Peyer's patch (tissue), 4 donors: ENCODE measurements at regions not wholly inside any gene's neighbourhood (a gene's known extent, or its start where the extent isn't known, plus 50 kb on each side); places are given as distances from the start of the nearest gene placed in this dataset.

ENCODE experiments used
- DNase-seq, 3 donors: peaks; one replicate each; pipeline ENCODE4 v3.0.0-alpha.2; 2017 to 2019
- H3K27ac ChIP-seq, 4 donors: fragments of 200-600 bp; sonication (generic); one replicate each; pipeline ENCODE4 v1.5.1; 2016 to 2019
- H3K27me3 ChIP-seq, 2 donors: fragments of 200-600 bp; sonication (generic); one replicate each; pipeline ENCODE4 v1.5.1; 2019
- H3K36me3 ChIP-seq, 3 donors: fragments of 200-600 bp; sonication (generic); one replicate each; pipeline ENCODE4 v1.5.1; 2016 to 2019
- H3K4me1 ChIP-seq, 4 donors: fragments of 200-600 bp; sonication (generic); one replicate each; pipeline ENCODE4 v1.5.1; 2016 to 2019
- H3K4me3 ChIP-seq, 4 donors: fragments of 200-600 bp; sonication (generic); 1 replicate in 3 of 4; 2 replicates in 1 of 4; pipeline ENCODE4 v1.5.1; 2016 to 2019; ENCODE audit warnings: mild to moderate bottlenecking in 1 of 4
- H3K9me3 ChIP-seq, 4 donors: fragments of 200-600 bp; sonication (generic); one replicate each; pipeline ENCODE4 v1.5.1; 2016 to 2019; ENCODE audit warnings: mild to moderate bottlenecking in 1 of 4
- CTCF ChIP-seq, 6 experiments: fragments of 450-650 bp in 4 of 6; fragments of 200-600 bp in 2 of 6; sonication (generic) in 1 of 6; IDR thresholded peaks; one replicate each; pipeline ENCODE4 v1.5.1; 2017 to 2019; ENCODE audit warnings: antibody characterized with exemption in 6 of 6, mild to moderate bottlenecking in 3 of 6, moderate library complexity in 1 of 6
- POLR2A ChIP-seq, 2 donors: fragments of 450-650 bp; IDR thresholded peaks; one replicate each; pipeline ENCODE4 v1.5.1; 2017; ENCODE audit warnings: antibody characterized with exemption in 2 of 2, mild to moderate bottlenecking in 2 of 2, moderate library complexity in 2 of 2

DNA sequence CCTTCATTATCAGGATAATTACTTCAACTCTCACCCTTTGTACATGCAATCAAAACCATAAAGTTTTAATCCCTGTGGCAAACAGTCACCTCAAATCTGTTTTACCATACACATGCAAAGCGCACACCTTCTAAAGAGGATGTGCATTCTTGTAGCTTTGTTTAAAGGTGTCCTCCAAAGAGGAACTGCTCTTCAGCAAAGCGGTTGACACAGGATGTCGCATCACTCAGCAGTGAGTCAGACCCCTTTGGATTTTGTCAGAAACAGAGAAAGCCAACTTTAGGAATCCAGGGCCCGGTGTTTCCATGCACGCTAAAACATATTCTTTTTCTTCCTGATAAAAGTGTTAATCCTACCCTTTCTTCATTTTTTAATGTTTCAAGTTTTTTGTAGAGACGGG, 268.3 kb upstream of the ARID1B start:
- H3K9me3 ChIP-seq, result no peaks in the 10 kb centered on the region
- H3K27ac ChIP-seq, result no peak overlapping the region
- no peaks in the 10 kb centered on the region for H3K27me3 ChIP-seq
- H3K36me3 ChIP-seq, result no peaks in the 10 kb centered on the region
- no peak for DNase-seq
- TF ChIP-seq CTCF (IDR thresholded peaks at IDR 0.05) (no peak), POLR2A (IDR thresholded peaks at IDR 0.05) (no peak)
- no peaks in the 10 kb centered on the region for H3K4me1 ChIP-seq
- no peak overlapping the region for H3K4me3 ChIP-seq

GRCh38 chr6:156508126-156508525, 269.1 kb upstream of the ARID1B start:
- TF ChIP-seq CTCF (IDR thresholded peaks at IDR 0.05) (no peak), POLR2A (IDR thresholded peaks at IDR 0.05) (no peak)
- no peak for DNase-seq
- Histone ChIP-seq H3K4me1 (no peaks in the 10 kb centered on the region), H3K36me3 (no peaks in the 10 kb centered on the region), H3K27ac (no peak overlapping the region), H3K4me3 (no peak overlapping the region), H3K27me3 (no peaks in the 10 kb centered on the region), H3K9me3 (no peaks in the 10 kb centered on the region)

GRCh38 chr6:156507656-156508055, 269.5 kb upstream of the ARID1B start:
- Histone ChIP-seq H3K27me3 (no peaks in the 10 kb centered on the region), H3K9me3 (no peaks in the 10 kb centered on the region), H3K4me3 (no peak overlapping the region), H3K4me1 (no peaks in the 10 kb centered on the region), H3K27ac (no peak overlapping the region), H3K36me3 (no peaks in the 10 kb centered on the region)
- no peak for DNase-seq
- TF ChIP-seq POLR2A (IDR thresholded peaks at IDR 0.05), result no peak
- TF ChIP-seq CTCF (IDR thresholded peaks at IDR 0.05), result no peak

GRCh38 chr6:156507106-156507505, 270.1 kb upstream of the ARID1B start:
- no peak for TF ChIP-seq POLR2A (IDR thresholded peaks at IDR 0.05)
- no peak for TF ChIP-seq CTCF (IDR thresholded peaks at IDR 0.05)
- H3K4me1 ChIP-seq, result no peaks in the 10 kb centered on the region
- no peak overlapping the region for H3K27ac ChIP-seq
- no peaks in the 10 kb centered on the region for H3K27me3 ChIP-seq
- no peak for DNase-seq
- no peak overlapping the region for H3K4me3 ChIP-seq
- H3K9me3 ChIP-seq, result no peaks in the 10 kb centered on the region
- H3K36me3 ChIP-seq, result no peaks in the 10 kb centered on the region

DNA sequence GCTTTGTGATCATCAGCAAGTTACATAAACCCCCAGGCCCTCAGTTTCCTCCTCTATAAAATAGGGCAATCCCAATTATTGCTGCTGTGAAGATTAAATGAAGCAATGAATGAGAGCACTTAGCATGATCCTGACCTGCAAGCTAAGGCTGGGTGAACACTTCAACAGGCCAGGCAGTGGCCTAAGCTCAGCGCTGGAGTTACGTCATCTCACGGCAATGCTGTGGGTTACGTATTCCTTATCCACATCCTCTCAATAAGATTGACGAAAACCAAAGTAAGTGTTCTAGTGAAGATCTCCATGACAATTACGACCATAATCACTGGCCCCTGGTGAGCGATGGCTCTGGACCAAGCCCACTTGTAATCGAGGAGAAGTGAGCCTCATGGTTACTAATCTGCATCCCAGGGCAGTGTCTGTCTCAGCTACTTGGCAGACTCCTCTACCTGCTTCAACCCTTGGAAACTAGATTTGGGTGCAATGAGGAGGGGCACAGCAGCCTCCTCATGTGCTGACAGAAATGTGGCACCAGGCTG, 274.1 kb upstream of the ARID1B start:
- Histone ChIP-seq H3K9me3 (no peaks in the 10 kb centered on the region), H3K4me1 (no peaks in the 10 kb centered on the region), H3K36me3 (no peaks in the 10 kb centered on the region), H3K4me3 (no peak overlapping the region), H3K27me3 (no peaks in the 10 kb centered on the region), H3K27ac (no peak overlapping the region)
- no peak for TF ChIP-seq CTCF (IDR thresholded peaks at IDR 0.05)
- no peak for TF ChIP-seq POLR2A (IDR thresholded peaks at IDR 0.05)
- no peak for DNase-seq

DNA sequence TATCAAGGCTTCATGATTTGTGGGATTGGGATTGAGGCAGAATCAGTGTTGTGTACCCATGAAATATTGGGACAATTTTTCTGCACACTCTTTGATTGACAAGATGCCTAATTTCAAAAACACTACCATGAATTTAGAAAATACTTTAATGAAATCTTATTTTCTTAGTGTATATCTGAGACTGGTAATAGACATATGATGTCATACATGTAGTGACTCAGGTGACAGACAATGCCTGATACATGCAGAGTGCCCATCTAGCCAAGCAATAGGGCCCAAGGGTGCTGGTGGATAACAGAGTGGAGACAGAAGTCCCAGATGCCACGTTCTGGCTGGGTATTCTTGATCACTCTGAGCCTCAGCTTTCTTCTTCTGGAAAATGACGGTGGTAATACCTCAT, 279.6 kb upstream of the ARID1B start:
- Histone ChIP-seq H3K4me1 (no peaks in the 10 kb centered on the region), H3K27ac (no peak overlapping the region), H3K9me3 (no peaks in the 10 kb centered on the region), H3K27me3 (no peaks in the 10 kb centered on the region), H3K4me3 (no peak overlapping the region), H3K36me3 (no peaks in the 10 kb centered on the region)
- DNase-seq, result no peak
- TF ChIP-seq POLR2A (IDR thresholded peaks at IDR 0.05), result no peak
- no peak for TF ChIP-seq CTCF (IDR thresholded peaks at IDR 0.05)
